ENCODE measurements at regions not wholly inside any gene's neighbourhood (a gene's known extent, or its start where the extent isn't known, plus 50 kb on each side); places are given as distances from the start of the nearest gene placed in this dataset.
"Not testable (repeated sequence)": the region's sequence is repeated elsewhere in the genome, so short reads cannot be mapped to it uniquely, and the experiment has no call there.

DNA sequence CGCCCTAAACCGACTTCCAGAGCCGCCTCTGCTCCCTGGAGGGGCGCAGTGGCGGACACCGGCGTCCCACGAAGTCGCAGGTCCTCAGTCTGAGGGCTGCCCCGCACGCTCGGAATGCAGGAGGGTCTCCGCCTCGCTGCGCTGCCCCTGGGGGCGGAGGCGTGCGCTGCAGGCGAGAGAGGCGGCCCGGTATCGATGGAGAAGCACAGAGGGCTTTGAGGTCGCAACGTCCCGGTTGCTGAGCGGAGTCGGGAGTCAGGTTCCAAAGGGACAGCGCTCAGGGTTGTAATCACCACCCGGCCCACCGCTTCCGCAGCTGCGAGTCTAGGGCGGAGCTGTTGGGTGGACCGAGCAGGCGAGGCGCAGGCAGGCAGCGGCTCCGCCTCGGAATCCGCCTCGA lies 131.0 kb downstream of the POTEM start:
- H3K4ac ChIP-seq (replicated peaks; ENCODE audit: insufficient read length, low read depth, low read length); H3K18ac ChIP-seq (ENCODE audit: extremely low read depth, low read length); H3K36me3 ChIP-seq (ENCODE audit: control insufficient read depth in 2 of 4, insufficient read depth in 4 of 4, low read length in 3 of 4); H3K23ac ChIP-seq (ENCODE audit: insufficient read length); H2BK15ac ChIP-seq (ENCODE audit: low read length); H4K5ac ChIP-seq (ENCODE audit: insufficient read length, low read depth, low read length); FAIRE-seq; H3K14ac ChIP-seq (ENCODE audit: insufficient read length); H2BK12ac ChIP-seq (ENCODE audit: low read depth, low read length); H3K27me3 ChIP-seq (replicated peaks in 1 of 4; ENCODE audit: control insufficient read depth in 3 of 4, extremely low read depth in 1 of 4, insufficient read depth in 3 of 4, low read length in 3 of 4); H4K20me1 ChIP-seq (replicated peaks in 1 of 2; ENCODE audit: control insufficient read depth in 1 of 2, insufficient read depth in 2 of 2, low read length in 2 of 2); H3K27ac ChIP-seq (ENCODE audit: low read depth, low read length); H2BK20ac ChIP-seq (ENCODE audit: low read length); H3K4me1 ChIP-seq (replicated peaks in 1 of 4; ENCODE audit: control insufficient read depth in 3 of 4, insufficient read depth in 4 of 4, low read length in 3 of 4); H2BK5ac ChIP-seq (ENCODE audit: low read depth, low read length); H2AFZ ChIP-seq (ENCODE audit: low read length); H2AK5ac ChIP-seq (ENCODE audit: low read depth, low read length); H3K56ac ChIP-seq (replicated peaks; ENCODE audit: insufficient read length, low read depth, low read length); DNase-seq (ENCODE audit: low read depth in 1 of 2, low spot score in 2 of 2); H3K4me2 ChIP-seq (ENCODE audit: insufficient read depth in 1 of 2, low read depth in 2 of 2, low read length in 2 of 2); CTCF ChIA-PET (ENCODE audit: partially characterized antibody); H3K4me3 ChIP-seq (ENCODE audit: extremely low read depth in 1 of 4, insufficient read depth in 2 of 4, low read depth in 3 of 4, low read length in 4 of 4); H4K8ac ChIP-seq (ENCODE audit: extremely low read depth, insufficient read depth, low read length); H4K91ac ChIP-seq (replicated peaks; ENCODE audit: insufficient read length, low read length); H3K23me2 ChIP-seq (ENCODE audit: low read depth, low read length); H3K9ac ChIP-seq (replicated peaks in 1 of 4; ENCODE audit: extremely low read depth in 1 of 4, low read depth in 3 of 4, low read length in 3 of 4); H3K79me1 ChIP-seq (ENCODE audit: low read depth, low read length); H2BK120ac ChIP-seq (replicated peaks; ENCODE audit: low read depth, low read length); POLR2A ChIA-PET (ENCODE audit: partially characterized antibody); H3K79me2 ChIP-seq (ENCODE audit: control insufficient read depth in 1 of 2, insufficient read depth in 2 of 2, low read length in 2 of 2): not testable (repeated sequence)
- peaks cover 3 to 42% of the 10 kb centered on the region in 2 experiments; a peak in 3 of 4 replicates for H3K9me3 ChIP-seq (ENCODE audit: insufficient read depth in 2 of 2, low read depth in 1 of 2, low read length in 1 of 2)
- WGBS, 2 experiments (ENCODE audit: extremely low coverage in 1 of 2, insufficient coverage in 1 of 2, insufficient read length in 1 of 2, insufficient replicate concordance in 2 of 2, low coverage in 1 of 2, low lambda C conversion rate in 2 of 2, missing lambda C conversion rate in 1 of 2): 93% methylated on average over 6 of the region's 41 CpGs; no CpG with 5 or more reads in 1 of the 2 experiments

DNA sequence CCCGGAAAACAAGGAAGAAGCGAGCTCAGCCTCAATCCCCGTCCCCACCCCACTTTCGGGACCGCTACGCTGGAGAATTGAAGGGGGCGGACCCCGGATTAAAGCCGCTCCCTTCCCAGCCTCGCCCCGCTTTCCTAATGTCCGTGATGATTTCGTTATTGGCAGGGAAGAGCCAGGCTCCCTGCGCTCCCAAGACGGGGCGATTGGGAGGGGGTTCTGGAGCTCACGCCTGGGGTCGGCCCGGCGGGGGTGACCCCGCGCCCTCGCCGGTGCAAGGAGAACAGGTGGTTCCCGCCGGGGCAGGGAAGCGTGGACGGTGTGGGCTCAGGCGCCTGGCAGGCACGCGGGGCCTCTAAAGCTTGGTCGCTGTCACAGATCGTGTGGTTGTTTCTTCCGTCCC lies 131.5 kb downstream of the POTEM start:
- H2BK12ac ChIP-seq (ENCODE audit: low read depth, low read length); H4K5ac ChIP-seq (ENCODE audit: insufficient read length, low read depth, low read length); DNase-seq (ENCODE audit: low read depth in 1 of 2, low spot score in 2 of 2); POLR2A ChIA-PET (ENCODE audit: partially characterized antibody); H3K27me3 ChIP-seq (replicated peaks in 1 of 4; ENCODE audit: control insufficient read depth in 3 of 4, extremely low read depth in 1 of 4, insufficient read depth in 3 of 4, low read length in 3 of 4); H2BK20ac ChIP-seq (ENCODE audit: low read length); H2AK5ac ChIP-seq (ENCODE audit: low read depth, low read length); H3K56ac ChIP-seq (replicated peaks; ENCODE audit: insufficient read length, low read depth, low read length); H4K20me1 ChIP-seq (replicated peaks in 1 of 2; ENCODE audit: control insufficient read depth in 1 of 2, insufficient read depth in 2 of 2, low read length in 2 of 2); H2AFZ ChIP-seq (ENCODE audit: low read length); H3K4me3 ChIP-seq (ENCODE audit: extremely low read depth in 1 of 4, insufficient read depth in 2 of 4, low read depth in 3 of 4, low read length in 4 of 4); H3K14ac ChIP-seq (ENCODE audit: insufficient read length); H3K9ac ChIP-seq (replicated peaks in 1 of 4; ENCODE audit: extremely low read depth in 1 of 4, low read depth in 3 of 4, low read length in 3 of 4); H3K4ac ChIP-seq (replicated peaks; ENCODE audit: insufficient read length, low read depth, low read length); H3K23me2 ChIP-seq (ENCODE audit: low read depth, low read length); H3K79me1 ChIP-seq (ENCODE audit: low read depth, low read length); H2BK5ac ChIP-seq (ENCODE audit: low read depth, low read length); H3K23ac ChIP-seq (ENCODE audit: insufficient read length); H3K4me2 ChIP-seq (ENCODE audit: insufficient read depth in 1 of 2, low read depth in 2 of 2, low read length in 2 of 2); H3K36me3 ChIP-seq (ENCODE audit: control insufficient read depth in 2 of 4, insufficient read depth in 4 of 4, low read length in 3 of 4); H3K27ac ChIP-seq (ENCODE audit: low read depth, low read length); H2BK120ac ChIP-seq (replicated peaks; ENCODE audit: low read depth, low read length); H3K79me2 ChIP-seq (ENCODE audit: control insufficient read depth in 1 of 2, insufficient read depth in 2 of 2, low read length in 2 of 2); FAIRE-seq; H2BK15ac ChIP-seq (ENCODE audit: low read length); H3K18ac ChIP-seq (ENCODE audit: extremely low read depth, low read length); H3K4me1 ChIP-seq (replicated peaks in 1 of 4; ENCODE audit: control insufficient read depth in 3 of 4, insufficient read depth in 4 of 4, low read length in 3 of 4); H4K91ac ChIP-seq (replicated peaks; ENCODE audit: insufficient read length, low read length); CTCF ChIA-PET (ENCODE audit: partially characterized antibody); H4K8ac ChIP-seq (ENCODE audit: extremely low read depth, insufficient read depth, low read length): not testable (repeated sequence)
- 96% methylated on average over 21 of the region's 34 CpGs; no CpG with 5 or more reads in 1 of the 2 experiments for WGBS, 2 experiments (ENCODE audit: extremely low coverage in 1 of 2, insufficient coverage in 1 of 2, insufficient read length in 1 of 2, insufficient replicate concordance in 2 of 2, low coverage in 1 of 2, low lambda C conversion rate in 2 of 2, missing lambda C conversion rate in 1 of 2)
- peaks cover 3 to 42% of the 10 kb centered on the region in 2 experiments; a peak in 3 of 4 replicates for H3K9me3 ChIP-seq (ENCODE audit: insufficient read depth in 2 of 2, low read depth in 1 of 2, low read length in 1 of 2)
